ENCODE measurements at regions not wholly inside any gene's neighbourhood (a gene's known extent, or its start where the extent isn't known, plus 50 kb on each side); places are given as distances from the start of the nearest gene placed in this dataset.
A peak's percentile ranks its signal among the peaks of the same experiment; 100 is the strongest.

DNA sequence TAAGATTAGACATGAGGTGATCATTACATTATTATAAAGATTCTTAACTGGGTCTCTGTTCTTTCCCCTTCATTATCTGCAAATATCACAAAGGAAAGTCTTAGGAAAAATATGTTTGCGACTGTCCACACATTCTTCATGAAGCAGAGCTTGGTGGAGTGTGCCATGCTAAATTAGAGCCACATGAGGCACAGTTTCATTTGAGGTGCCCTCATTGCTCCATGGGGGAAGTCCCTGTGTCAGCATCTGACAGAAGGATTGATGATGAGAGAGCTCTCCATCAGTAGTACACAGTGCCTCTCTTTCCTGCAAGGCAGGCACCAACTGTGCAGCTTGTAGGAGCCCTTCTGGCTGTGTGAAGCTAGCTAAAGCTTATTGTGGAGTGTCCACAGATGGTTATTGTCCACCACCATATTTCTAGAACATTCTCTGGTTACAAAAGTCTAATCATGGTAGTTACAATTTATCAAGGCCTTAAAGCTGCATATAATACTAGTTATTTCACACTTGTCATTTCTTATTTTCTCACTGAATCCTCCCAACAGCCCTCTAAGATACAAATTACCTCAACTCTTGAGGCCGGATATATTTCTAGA lies 63.9 kb downstream of the C9orf152 start:
- Mint-ChIP-seq H3K27ac (peak overlapping the region; percentile 34), H3K27me3 (ENCODE audit: low read depth) (no peaks in the 10 kb centered on the region), H3K9me3 (no peaks in the 10 kb centered on the region), H3K4me3 (peak overlapping the region; percentile 21 to 54), H3K36me3 (ENCODE audit: insufficient read depth in 2 of 2) (peaks cover 5 to 30% of the 10 kb centered on the region in 2 donors), H3K4me1 (ENCODE audit: low read depth) (peaks cover 66% of the 10 kb centered on the region)
- DNase-seq = peak; percentile 30 to 42
- ATAC-seq (replicated peaks in 1 of 2) = peak; percentile 35 to 40

DNA sequence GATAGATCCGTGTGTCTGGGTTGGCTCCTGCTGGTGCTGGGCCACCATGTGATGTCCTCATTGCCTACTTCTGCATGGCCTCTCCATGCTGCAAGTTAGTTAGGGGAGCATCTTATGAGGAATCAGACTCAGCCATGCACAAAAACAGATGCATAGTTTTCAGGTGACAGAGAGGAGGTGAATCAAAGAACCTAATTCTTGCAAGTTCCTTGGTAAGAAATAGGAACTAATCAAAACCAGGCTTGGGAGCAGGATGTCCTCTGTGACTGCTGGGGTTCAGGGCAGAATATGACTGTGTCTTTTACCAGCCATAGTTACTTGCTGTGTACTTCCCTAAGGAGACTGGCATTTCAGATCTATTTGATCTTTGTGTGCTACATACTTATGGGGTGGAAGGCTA lies 61.6 kb downstream of the C9orf152 start:
- no peaks in the 10 kb centered on the region for H3K27me3 Mint-ChIP-seq (ENCODE audit: low read depth)
- ATAC-seq (replicated peaks in 1 of 2) (no peak), DNase-seq (no peak)
- H3K27ac Mint-ChIP-seq = no peak overlapping the region
- H3K9me3 Mint-ChIP-seq = peaks cover 0 to 2% of the 10 kb centered on the region in 2 donors
- H3K4me3 Mint-ChIP-seq = no peak overlapping the region
- peaks cover 7 to 28% of the 10 kb centered on the region in 2 donors for H3K36me3 Mint-ChIP-seq (ENCODE audit: insufficient read depth in 2 of 2)
- peaks cover 89% of the 10 kb centered on the region for H3K4me1 Mint-ChIP-seq (ENCODE audit: low read depth)

DNA sequence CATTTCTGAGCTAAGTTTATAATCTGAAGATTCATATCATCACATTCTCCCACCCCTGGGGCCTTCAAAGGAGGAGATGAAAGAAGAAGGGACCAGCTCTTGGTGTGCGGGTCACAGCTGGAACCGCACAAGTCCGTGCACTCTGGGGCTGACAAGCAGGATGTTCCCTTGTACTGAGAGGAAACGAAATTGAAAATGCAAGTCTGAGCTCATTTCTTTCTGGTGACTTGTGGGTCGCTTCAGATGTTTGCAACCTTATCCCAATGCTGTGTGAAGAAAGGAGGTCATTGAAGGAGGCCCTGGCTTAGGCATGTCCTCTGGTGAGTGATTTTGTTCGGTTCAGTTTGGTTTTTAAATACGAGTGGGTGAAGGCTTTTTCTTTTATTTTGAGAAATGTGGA lies 59.6 kb downstream of the C9orf152 start:
- H3K27me3 Mint-ChIP-seq (ENCODE audit: low read depth) = no peaks in the 10 kb centered on the region
- DNase-seq = peak; percentile 74 to 84
- H3K9me3 Mint-ChIP-seq = peaks cover 0 to 2% of the 10 kb centered on the region in 2 donors
- peaks cover 92% of the 10 kb centered on the region for H3K4me1 Mint-ChIP-seq (ENCODE audit: low read depth)
- H3K27ac Mint-ChIP-seq = peak overlapping the region; percentile 87
- peak overlapping the region; percentile 63 to 82 for H3K4me3 Mint-ChIP-seq
- peak; percentile 94 to 95 for ATAC-seq (replicated peaks in 1 of 2)
- H3K36me3 Mint-ChIP-seq (ENCODE audit: insufficient read depth in 2 of 2) = peaks cover 6 to 24% of the 10 kb centered on the region in 2 donors

DNA sequence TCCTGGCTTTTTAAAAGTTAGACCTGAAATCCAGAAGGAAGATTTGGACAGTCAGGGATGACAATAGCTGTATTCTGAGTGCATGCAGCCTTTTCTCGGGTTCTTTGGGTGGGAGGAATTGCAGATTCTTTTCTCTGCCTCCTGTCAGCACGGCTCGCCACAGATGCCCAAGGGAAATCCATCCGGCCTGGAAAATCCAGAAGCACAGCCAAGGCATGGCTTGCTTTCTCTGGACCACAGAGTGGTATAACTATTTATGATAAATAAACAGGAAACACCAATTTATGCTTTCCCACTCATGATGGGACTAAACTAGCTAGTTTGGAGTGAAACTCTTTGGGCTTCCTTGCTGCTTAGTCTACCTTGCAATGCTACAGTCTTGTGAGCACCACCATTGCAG lies 59.1 kb downstream of the C9orf152 start:
- Mint-ChIP-seq H3K36me3 (ENCODE audit: insufficient read depth in 2 of 2) (peaks cover 6 to 24% of the 10 kb centered on the region in 2 donors), H3K4me3 (peak overlapping the region; percentile 63 to 82), H3K27me3 (ENCODE audit: low read depth) (no peaks in the 10 kb centered on the region), H3K4me1 (ENCODE audit: low read depth) (peaks cover 87% of the 10 kb centered on the region), H3K27ac (peak overlapping the region; percentile 87), H3K9me3 (peaks cover 0 to 2% of the 10 kb centered on the region in 2 donors)
- ATAC-seq (replicated peaks in 1 of 2) (no peak), DNase-seq (no peak)

Measured in activated T-cell treated with anti-CD3 and anti-CD28 coated beads, Interleukin-2, amount 50 U/mL, for 72 hours (primary cell).